OCI-LY1 (cell line): ENCODE measurements at regions not wholly inside any gene's neighbourhood (a gene's known extent, or its start where the extent isn't known, plus 50 kb on each side); places are given as distances from the start of the nearest gene placed in this dataset.
"Not testable (repeated sequence)": the region's sequence is repeated elsewhere in the genome, so short reads cannot be mapped to it uniquely, and the experiment has no call there.

ENCODE experiments used
- H2AFZ ChIP-seq: fragments of 200-600 bp; sonication (generic), shearing (Covaris generic); 2 replicates; pipeline ENCODE4 v1.6.0; 2014; ENCODE audit warnings: antibody characterized with exemption, mild to moderate bottlenecking, low read length
- H3F3A ChIP-seq: fragments of 200-600 bp; sonication (generic), shearing (Covaris generic); 2 replicates; pipeline ENCODE4 v1.6.0; 2014; ENCODE audit warnings: mild to moderate bottlenecking, antibody characterized with exemption, low read length, moderate library complexity; ENCODE audit not compliant: insufficient read depth
- H3K27ac ChIP-seq: fragments of 200-600 bp; sonication (generic); 2 replicates; pipeline ENCODE4 v1.5.1; 2014; ENCODE audit warnings: low read length, mixed run types, mild to moderate bottlenecking, low read depth; ENCODE audit not compliant: poor library complexity, severe bottlenecking
- H3K27me3 ChIP-seq: fragments of 200-600 bp; sonication (generic); 2 replicates; pipeline ENCODE4 v1.6.0; 2014; ENCODE audit warnings: antibody characterized with exemption, mild to moderate bottlenecking, low read length, moderate library complexity; ENCODE audit not compliant: insufficient read depth
- H3K36me3 ChIP-seq: fragments of 200-600 bp; sonication (generic); 2 replicates; pipeline ENCODE4 v1.6.1; 2014; ENCODE audit warnings: mild to moderate bottlenecking, antibody characterized with exemption, low read length, moderate library complexity, mixed read lengths; ENCODE audit not compliant: insufficient read depth
- H3K4me1 ChIP-seq: fragments of 200-600 bp; sonication (generic); 2 replicates; pipeline ENCODE4 v1.5.1; 2014; ENCODE audit warnings: mild to moderate bottlenecking, low read length, moderate library complexity; ENCODE audit not compliant: insufficient read depth, severe bottlenecking
- H3K4me2 ChIP-seq: fragments of 200-600 bp; sonication (generic), shearing (Covaris generic); 2 replicates; pipeline ENCODE4 v1.6.1; 2014; ENCODE audit warnings: low read length
- H3K4me3 ChIP-seq: fragments of 200-600 bp; sonication (generic); 2 replicates; pipeline ENCODE4 v1.5.1; 2014; ENCODE audit warnings: low read length, low read depth, mild to moderate bottlenecking, mixed read lengths; ENCODE audit not compliant: poor library complexity, severe bottlenecking
- H3K79me2 ChIP-seq: fragments of 200-600 bp; shearing (Covaris generic); 2 replicates; pipeline ENCODE4 v1.6.1; 2016; ENCODE audit warnings: mixed run types, low read length, mixed read lengths; ENCODE audit not compliant: insufficient read depth
- H3K9ac ChIP-seq: fragments of 200-600 bp; sonication (generic), shearing (Covaris generic); 2 replicates; pipeline ENCODE4 v1.6.1; 2014; ENCODE audit warnings: mild to moderate bottlenecking, low read length, mixed read lengths
- H3K9me2 ChIP-seq: fragments of 200-600 bp; sonication (generic), shearing (Covaris generic); 2 replicates; pipeline ENCODE4 v1.6.1; 2014; ENCODE audit warnings: low read depth, mild to moderate bottlenecking, low read length, mixed read lengths
- H3K9me3 ChIP-seq: fragments of 200-600 bp; shearing (Covaris generic); 2 replicates; pipeline ENCODE4 v1.6.1; 2014; ENCODE audit warnings: low read length, mixed read lengths
- H4K20me1 ChIP-seq: fragments of 200-600 bp; sonication (generic), shearing (Covaris generic); 2 replicates; pipeline ENCODE4 v1.6.0; 2016; ENCODE audit warnings: mild to moderate bottlenecking, low read length; ENCODE audit not compliant: insufficient read depth
- EZH2 ChIP-seq: fragments of 200-600 bp; sonication (generic), shearing (Covaris generic); IDR thresholded peaks from 2 replicates; pipeline ENCODE4 v1.8.0; 2017; ENCODE audit warnings: borderline replicate concordance, mixed run types, mild to moderate bottlenecking, antibody characterized with exemption, low read length, moderate library complexity, mixed read lengths
- TF ChIP-seq, protein P1 (sequence below): fragments of 200-600 bp; sonication (generic), shearing (Covaris generic); IDR thresholded peaks from 2 replicates; pipeline ENCODE4 v1.5.1; 2017; ENCODE audit warnings: mild to moderate bottlenecking, antibody characterized with exemption, low read length, moderate library complexity, mixed read lengths

DNA sequence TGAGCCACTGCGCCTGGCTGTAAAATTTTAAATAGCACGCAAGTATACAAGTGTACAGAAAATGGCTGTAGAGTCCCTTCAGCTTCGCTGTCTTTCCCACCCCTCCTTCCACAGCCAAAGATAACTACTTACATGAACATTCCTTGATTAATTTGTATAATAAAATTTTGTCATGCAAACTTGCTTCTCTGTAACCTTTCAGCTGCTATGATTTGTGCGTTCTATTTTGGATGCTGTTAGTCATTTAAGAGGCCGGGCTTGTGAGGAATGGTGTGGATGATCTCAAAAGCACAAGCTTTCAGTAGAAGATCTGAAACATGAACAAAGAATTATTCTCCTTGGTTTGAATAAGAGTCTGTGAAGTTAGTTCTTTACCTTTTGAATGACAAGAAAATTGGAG is 115.0 kb upstream of the TLE1 start:
- no peaks in the 10 kb centered on the region for H3K27me3 ChIP-seq
- H4K20me1 ChIP-seq, result no peaks in the 10 kb centered on the region
- H3K4me1 ChIP-seq, result no peaks in the 10 kb centered on the region
- H3K4me2 ChIP-seq, result no peak overlapping the region
- no peak overlapping the region for H2AFZ ChIP-seq
- no peak overlapping the region for H3K4me3 ChIP-seq
- H3K9ac ChIP-seq, result no peak overlapping the region
- H3K36me3 ChIP-seq, result no peaks in the 10 kb centered on the region
- no peaks in the 10 kb centered on the region for H3K9me2 ChIP-seq
- H3K9me3 ChIP-seq, result no peaks in the 10 kb centered on the region
- no peak overlapping the region for H3K27ac ChIP-seq
- H3F3A ChIP-seq, result no peaks in the 10 kb centered on the region
- no peak for TF ChIP-seq EZH2
- TF ChIP-seq, protein P1, sequence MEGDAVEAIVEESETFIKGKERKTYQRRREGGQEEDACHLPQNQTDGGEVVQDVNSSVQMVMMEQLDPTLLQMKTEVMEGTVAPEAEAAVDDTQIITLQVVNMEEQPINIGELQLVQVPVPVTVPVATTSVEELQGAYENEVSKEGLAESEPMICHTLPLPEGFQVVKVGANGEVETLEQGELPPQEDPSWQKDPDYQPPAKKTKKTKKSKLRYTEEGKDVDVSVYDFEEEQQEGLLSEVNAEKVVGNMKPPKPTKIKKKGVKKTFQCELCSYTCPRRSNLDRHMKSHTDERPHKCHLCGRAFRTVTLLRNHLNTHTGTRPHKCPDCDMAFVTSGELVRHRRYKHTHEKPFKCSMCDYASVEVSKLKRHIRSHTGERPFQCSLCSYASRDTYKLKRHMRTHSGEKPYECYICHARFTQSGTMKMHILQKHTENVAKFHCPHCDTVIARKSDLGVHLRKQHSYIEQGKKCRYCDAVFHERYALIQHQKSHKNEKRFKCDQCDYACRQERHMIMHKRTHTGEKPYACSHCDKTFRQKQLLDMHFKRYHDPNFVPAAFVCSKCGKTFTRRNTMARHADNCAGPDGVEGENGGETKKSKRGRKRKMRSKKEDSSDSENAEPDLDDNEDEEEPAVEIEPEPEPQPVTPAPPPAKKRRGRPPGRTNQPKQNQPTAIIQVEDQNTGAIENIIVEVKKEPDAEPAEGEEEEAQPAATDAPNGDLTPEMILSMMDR, result no peak
- H3K79me2 ChIP-seq, result no peaks in the 10 kb centered on the region

DNA sequence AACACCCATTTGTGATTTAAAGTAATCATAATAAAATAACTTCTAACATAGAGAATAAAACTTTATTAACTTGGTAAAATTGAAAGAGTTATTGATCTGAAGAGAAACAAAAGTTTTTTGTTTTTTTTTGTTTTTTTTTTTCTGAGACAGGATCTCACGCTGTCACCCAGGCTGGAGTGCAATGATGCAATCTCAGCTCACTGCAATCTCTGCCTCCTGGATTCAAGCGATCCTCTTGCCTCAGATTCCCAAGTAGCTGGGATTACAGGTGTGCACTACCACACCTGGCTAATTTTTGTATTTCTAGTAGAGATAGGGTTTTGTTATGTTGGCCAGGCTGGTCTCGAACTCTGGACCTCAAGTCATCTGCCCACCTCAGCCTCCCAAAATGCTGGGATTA is 116.5 kb upstream of the SPATA31D4 start:
- not testable (repeated sequence) for H3F3A ChIP-seq, H3K4me2 ChIP-seq, H3K4me1 ChIP-seq, H3K36me3 ChIP-seq, H3K4me3 ChIP-seq, H3K9ac ChIP-seq, H3K9me2 ChIP-seq, H3K27me3 ChIP-seq, H3K27ac ChIP-seq, H4K20me1 ChIP-seq, H3K79me2 ChIP-seq, H2AFZ ChIP-seq, H3K9me3 ChIP-seq

DNA sequence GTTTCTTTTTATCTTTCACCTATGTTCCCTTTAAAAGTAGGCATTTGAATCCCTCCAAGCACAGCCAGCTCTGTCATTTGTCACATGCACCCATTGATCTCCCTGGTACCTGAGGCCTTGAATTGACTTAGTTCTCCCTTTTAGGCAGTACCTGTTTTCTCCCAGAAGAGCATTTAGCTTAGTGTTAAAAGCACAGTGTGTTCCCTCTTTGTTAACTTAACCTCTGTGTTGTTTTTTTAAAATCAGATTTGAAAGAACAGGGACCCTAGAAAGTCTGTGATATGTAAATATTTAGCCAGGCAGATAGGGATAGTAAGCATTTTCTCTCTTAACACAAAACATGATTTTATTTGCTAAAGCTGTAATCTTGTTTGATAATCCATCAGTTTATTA is 113.8 kb upstream of the SPATA31D4 start:
- Histone ChIP-seq H4K20me1 (no peaks in the 10 kb centered on the region), H3K27ac (no peak overlapping the region), H3F3A (no peaks in the 10 kb centered on the region), H3K4me3 (no peak overlapping the region), H3K4me1 (no peaks in the 10 kb centered on the region), H3K9me3 (no peaks in the 10 kb centered on the region), H3K4me2 (no peak overlapping the region), H3K27me3 (no peaks in the 10 kb centered on the region), H3K9me2 (no peaks in the 10 kb centered on the region), H3K9ac (no peak overlapping the region), H3K79me2 (no peaks in the 10 kb centered on the region), H2AFZ (no peak overlapping the region), H3K36me3 (no peaks in the 10 kb centered on the region)
- TF ChIP-seq, protein P1, result no peak
- no peak for TF ChIP-seq EZH2

DNA sequence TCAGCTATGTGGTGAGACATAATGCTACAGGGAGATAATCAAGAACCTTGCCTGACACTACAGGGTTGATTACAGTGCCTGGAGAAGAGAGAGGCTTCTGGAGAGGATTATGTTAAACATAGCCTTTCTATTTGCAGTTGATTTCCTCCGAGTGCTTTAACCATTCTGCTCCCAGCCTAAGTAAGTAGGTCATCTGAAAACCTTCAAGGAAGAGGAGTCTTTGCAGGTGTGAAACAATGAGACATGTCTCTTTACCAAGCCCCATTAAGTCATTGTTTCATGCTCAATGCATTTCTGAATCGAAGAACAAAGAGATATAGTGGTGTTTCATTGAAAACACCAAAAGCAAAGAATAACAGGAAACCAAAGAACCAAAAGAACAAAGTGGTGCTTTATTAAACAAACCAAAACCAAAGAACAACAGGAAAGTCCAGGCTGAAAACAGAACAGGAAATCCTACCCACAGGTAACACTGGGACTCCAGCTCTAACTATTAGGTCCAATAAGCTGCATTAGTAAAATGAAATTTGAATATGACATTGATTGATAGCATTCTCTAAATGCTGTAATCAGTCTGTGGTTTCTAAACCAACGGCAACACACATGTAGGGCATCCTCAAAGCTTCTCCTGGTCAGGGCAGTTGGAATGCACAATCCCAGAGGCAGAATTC is 113.3 kb upstream of the SPATA31D4 start:
- Histone ChIP-seq H2AFZ (no peak overlapping the region), H3K4me3 (no peak overlapping the region), H3K9me3 (no peaks in the 10 kb centered on the region), H3K4me2 (no peak overlapping the region), H3K9ac (no peak overlapping the region), H3K79me2 (no peaks in the 10 kb centered on the region), H4K20me1 (no peaks in the 10 kb centered on the region), H3K4me1 (no peaks in the 10 kb centered on the region), H3F3A (no peaks in the 10 kb centered on the region), H3K9me2 (no peaks in the 10 kb centered on the region), H3K27ac (no peak overlapping the region), H3K36me3 (no peaks in the 10 kb centered on the region), H3K27me3 (no peaks in the 10 kb centered on the region)
- TF ChIP-seq EZH2, result no peak
- TF ChIP-seq, protein P1, result no peak
